SKM-1 treated with dmso at 0.1 percent for 144 hours (cell line): ENCODE measurements at regions not wholly inside any gene's neighbourhood (a gene's known extent, or its start where the extent isn't known, plus 50 kb on each side); places are given as distances from the start of the nearest gene placed in this dataset.

Experiments used
- DNase-seq: peaks from one replicate; lab custom pipeline; 2025; ENCODE audit not compliant: unreplicated experiment; lab: John Stamatoyannopoulos, UW

GRCh38 chr11:106451228-106451922 lies 373.9 kb downstream of the AASDHPPT start:
- no peak for DNase-seq

- no peak for DNase-seq
Observed at GRCh38 chr11:106456647-106457046, 379.2 kb downstream of the AASDHPPT start.

GRCh38 chr11:106457727-106458126 lies 380.3 kb downstream of the AASDHPPT start:
- DNase-seq, result no peak

GRCh38 chr11:106459135-106459534 lies 381.7 kb downstream of the AASDHPPT start:
- no peak for DNase-seq

- DNase-seq, result no peak
Observed at GRCh38 chr11:106461148-106461691, 383.8 kb downstream of the AASDHPPT start.

- no peak for DNase-seq
Observed at GRCh38 chr11:106461839-106462545, 384.5 kb downstream of the AASDHPPT start.

GRCh38 chr11:106463154-106463553 lies 385.7 kb downstream of the AASDHPPT start:
- DNase-seq, result no peak

GRCh38 chr11:106463796-106464201 lies 386.3 kb downstream of the AASDHPPT start:
- DNase-seq, result no peak

GRCh38 chr11:106464728-106465127 lies 387.3 kb downstream of the AASDHPPT start:
- DNase-seq, result no peak

GRCh38 chr11:106466521-106467080 lies 389.1 kb downstream of the AASDHPPT start:
- DNase-seq, result no peak

GRCh38 chr11:106467501-106467900 lies 390.0 kb downstream of the AASDHPPT start:
- no peak for DNase-seq

GRCh38 chr11:106468086-106468485 lies 390.6 kb downstream of the AASDHPPT start:
- no peak for DNase-seq

- DNase-seq, result no peak
Observed at GRCh38 chr11:106468531-106468930, 391.1 kb downstream of the AASDHPPT start.

- DNase-seq, result no peak
Observed at GRCh38 chr11:106470230-106470629, 392.8 kb downstream of the AASDHPPT start.

- no peak for DNase-seq
Observed at GRCh38 chr11:106471276-106471675, 393.8 kb downstream of the AASDHPPT start.

GRCh38 chr11:106473089-106473722 lies 395.7 kb downstream of the AASDHPPT start:
- DNase-seq, result no peak

- DNase-seq, result no peak
Observed at GRCh38 chr11:106474274-106474673, 396.8 kb downstream of the AASDHPPT start.

- no peak for DNase-seq
Observed at GRCh38 chr11:106475181-106475580, 397.7 kb downstream of the AASDHPPT start.

GRCh38 chr11:106477776-106478175 lies 400.3 kb downstream of the AASDHPPT start:
- DNase-seq, result no peak

GRCh38 chr11:106479646-106480045 lies 402.2 kb downstream of the AASDHPPT start:
- no peak for DNase-seq

- no peak for DNase-seq
Observed at GRCh38 chr11:106480581-106481190, 403.2 kb downstream of the AASDHPPT start.
